ENCODE measurements at regions not wholly inside any gene's neighbourhood (a gene's known extent, or its start where the extent isn't known, plus 50 kb on each side); places are given as distances from the start of the nearest gene placed in this dataset.
"Not testable (repeated sequence)": the region's sequence is repeated elsewhere in the genome, so short reads cannot be mapped to it uniquely, and the experiment has no call there.

DNA sequence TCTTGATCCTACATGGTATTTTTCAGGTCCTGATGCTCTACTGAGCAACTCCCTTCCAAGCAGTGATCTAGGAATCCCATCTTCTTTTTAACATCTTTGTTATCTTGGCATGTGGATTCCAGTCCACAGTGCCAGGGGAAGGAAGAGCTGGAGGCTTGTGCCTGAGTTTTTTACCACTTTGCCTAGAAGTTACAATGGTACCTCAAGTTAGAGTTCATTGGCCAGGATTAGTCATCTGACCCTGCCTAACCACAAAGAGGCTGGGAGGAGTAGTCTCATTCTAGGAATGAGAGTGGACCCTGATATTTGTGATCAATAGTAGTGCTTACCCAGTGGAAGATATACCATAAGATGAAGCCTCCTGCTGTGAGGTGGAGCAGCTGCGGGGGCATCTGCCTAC, 109.3 kb downstream of the ADCYAP1 start:
- peaks cover 0 to 3% (median 0%) of the 10 kb centered on the region in 3 donors for H3K9me3 Mint-ChIP-seq
- H3K27me3 Mint-ChIP-seq, result no peaks in the 10 kb centered on the region
- H3K36me3 Mint-ChIP-seq, result no peaks in the 10 kb centered on the region
- H3K27ac Mint-ChIP-seq, result no peak overlapping the region
- no peak overlapping the region for H3K4me3 Mint-ChIP-seq
- no peaks in the 10 kb centered on the region for H3K4me1 Mint-ChIP-seq

DNA sequence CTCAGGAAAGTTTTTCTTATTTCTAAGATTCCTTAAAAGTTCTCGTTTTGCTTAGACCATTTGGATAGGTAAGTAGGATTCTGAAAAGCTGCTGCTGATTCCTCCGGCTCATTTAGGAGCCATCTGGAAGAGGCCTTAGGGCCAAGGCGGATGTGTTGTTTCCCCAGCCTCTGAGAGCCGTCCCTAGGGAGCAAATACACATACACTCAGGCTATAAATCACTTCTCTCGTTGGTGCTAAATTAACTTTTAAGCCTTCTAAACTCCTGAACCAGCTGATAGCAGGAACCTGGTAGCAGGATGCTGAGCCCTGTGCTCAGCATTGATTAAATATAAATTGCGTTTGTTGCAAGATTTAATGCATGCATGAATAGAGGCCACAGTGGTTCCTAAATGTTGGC, 109.8 kb downstream of the ADCYAP1 start:
- Mint-ChIP-seq H3K9me3 (peaks cover 0 to 3% (median 0%) of the 10 kb centered on the region in 3 donors), H3K36me3 (no peaks in the 10 kb centered on the region), H3K27me3 (no peaks in the 10 kb centered on the region), H3K4me3 (no peak overlapping the region), H3K27ac (no peak overlapping the region), H3K4me1 (no peaks in the 10 kb centered on the region)

DNA sequence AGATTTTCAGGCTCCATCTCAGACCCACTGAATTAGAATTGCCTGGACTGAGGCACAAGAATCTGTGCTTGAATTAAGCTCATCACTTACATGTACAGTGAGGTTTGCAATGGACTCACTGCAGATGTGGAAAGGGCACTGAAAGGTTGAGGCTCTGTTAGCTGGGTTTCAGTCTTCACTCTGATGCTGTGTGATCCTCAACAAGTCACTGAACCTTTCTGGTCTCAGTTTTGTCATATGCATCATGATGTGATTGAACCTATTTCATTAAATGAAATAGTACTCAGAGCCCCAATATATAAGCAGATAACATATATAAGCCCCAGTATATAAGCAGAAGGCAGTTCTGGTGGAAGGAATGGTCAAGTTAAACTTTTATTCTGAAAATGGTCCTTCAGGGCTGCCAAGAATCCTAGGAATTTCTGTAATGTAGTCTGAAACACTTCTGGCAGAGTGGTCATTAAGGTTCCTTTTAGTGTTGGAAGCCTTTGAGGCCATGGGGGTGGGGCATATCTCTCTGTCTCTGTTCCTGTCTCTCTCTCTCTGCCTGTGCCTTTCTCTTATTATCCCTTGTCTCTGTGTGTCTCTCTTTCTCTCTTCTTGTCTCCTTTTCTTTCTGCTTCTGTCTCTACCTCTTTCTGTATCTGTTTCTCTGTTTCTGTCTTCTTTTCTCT, 110.4 kb downstream of the ADCYAP1 start:
- Mint-ChIP-seq H3K36me3 (no peaks in the 10 kb centered on the region), H3K4me1 (no peaks in the 10 kb centered on the region), H3K9me3 (peaks cover 0 to 3% (median 0%) of the 10 kb centered on the region in 3 donors), H3K27me3 (no peaks in the 10 kb centered on the region), H3K27ac (no peak overlapping the region), H3K4me3 (no peak overlapping the region)

DNA sequence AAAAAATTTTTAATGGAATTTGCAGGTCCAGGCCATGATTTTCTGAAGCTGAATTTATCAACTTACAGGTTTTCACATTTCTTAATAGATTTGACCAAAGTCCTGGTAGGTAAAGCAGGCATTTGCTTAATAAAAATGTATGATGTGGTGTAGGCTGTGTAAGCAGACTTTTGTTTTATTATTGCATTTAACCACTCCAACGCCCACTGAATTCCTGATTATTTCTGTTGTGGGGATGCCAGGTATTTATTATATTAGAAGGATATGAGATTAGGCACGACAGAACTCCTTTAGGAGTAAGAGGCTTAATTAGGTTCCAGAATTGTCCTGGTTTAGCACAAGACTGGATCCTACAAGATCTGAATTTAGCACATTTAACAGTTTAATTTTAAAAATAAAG, 111.1 kb downstream of the ADCYAP1 start:
- H3K4me1 Mint-ChIP-seq, result no peaks in the 10 kb centered on the region
- no peaks in the 10 kb centered on the region for H3K36me3 Mint-ChIP-seq
- H3K27me3 Mint-ChIP-seq, result no peaks in the 10 kb centered on the region
- H3K4me3 Mint-ChIP-seq, result no peak overlapping the region
- H3K27ac Mint-ChIP-seq, result no peak overlapping the region
- H3K9me3 Mint-ChIP-seq, result peaks cover 0 to 3% (median 0%) of the 10 kb centered on the region in 3 donors

DNA sequence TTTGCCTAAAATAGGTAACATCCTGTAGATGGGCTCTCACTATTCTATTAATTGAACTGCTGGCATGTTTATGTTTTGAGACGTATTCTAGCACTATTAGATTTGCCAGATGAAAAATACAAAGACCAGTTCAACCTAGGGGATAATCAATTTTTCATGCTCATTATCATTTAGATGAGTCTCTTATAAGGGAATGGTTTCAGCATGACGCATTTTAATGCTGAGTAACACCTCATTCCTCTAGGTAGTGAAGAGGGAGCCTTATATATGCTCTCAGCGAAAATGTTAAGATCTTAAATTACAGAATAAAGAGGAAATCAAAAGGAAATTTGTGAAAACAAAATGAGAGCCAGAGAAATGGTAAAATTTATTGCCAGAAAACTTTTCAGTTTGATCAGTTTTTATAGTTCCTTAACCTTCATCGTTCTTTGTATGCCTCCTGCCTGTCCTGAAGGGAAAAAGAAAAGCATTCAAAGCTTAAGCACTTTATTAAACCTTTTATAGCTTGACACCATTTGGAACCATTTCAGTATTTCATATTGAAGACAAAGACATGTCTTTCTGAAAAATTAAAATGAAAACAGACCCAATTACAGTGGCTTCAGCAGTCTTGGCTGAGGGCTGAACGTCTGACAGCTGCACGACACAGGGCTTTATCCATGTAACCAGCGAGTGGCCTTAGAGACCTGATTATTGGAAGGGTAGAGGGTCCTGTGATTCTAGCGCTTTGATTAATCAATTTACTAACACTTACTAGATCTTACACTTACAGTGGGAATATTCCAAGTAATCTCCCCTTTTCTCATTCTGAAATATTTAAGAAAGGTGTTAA, 112.8 kb downstream of the ADCYAP1 start:
- Mint-ChIP-seq H3K4me1 (no peaks in the 10 kb centered on the region), H3K4me3 (no peak overlapping the region), H3K27me3 (no peaks in the 10 kb centered on the region), H3K9me3 (no peaks in the 10 kb centered on the region), H3K36me3 (no peaks in the 10 kb centered on the region), H3K27ac (no peak overlapping the region)

DNA sequence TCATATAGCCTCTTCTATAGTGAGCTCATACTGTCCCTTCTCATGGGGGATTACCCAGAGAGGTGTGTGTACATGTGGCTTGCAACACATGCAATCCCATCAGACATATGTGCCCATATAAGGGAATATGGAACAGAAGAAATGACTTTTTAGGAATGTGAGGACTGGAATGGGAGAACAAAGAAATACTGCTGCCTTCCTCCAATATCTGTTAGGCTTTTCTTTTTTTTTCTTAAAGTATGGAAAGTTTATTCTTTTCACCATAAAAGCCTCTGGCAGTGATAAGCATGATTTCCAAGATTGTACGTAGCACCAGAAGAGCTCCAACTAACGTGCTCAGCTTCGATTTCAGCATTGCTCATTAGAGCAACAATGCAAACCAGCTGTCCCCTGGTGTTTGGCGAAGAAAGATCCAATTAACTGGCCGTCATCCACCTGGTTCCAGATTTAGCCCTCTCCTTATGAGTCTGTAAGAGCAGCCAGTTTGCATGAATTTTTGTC, 113.6 kb downstream of the ADCYAP1 start:
- H3K36me3 Mint-ChIP-seq, result no peaks in the 10 kb centered on the region
- H3K27ac Mint-ChIP-seq, result no peak overlapping the region
- H3K4me1 Mint-ChIP-seq, result no peaks in the 10 kb centered on the region
- H3K27me3 Mint-ChIP-seq, result no peaks in the 10 kb centered on the region
- H3K9me3 Mint-ChIP-seq, result no peaks in the 10 kb centered on the region
- no peak overlapping the region for H3K4me3 Mint-ChIP-seq

DNA sequence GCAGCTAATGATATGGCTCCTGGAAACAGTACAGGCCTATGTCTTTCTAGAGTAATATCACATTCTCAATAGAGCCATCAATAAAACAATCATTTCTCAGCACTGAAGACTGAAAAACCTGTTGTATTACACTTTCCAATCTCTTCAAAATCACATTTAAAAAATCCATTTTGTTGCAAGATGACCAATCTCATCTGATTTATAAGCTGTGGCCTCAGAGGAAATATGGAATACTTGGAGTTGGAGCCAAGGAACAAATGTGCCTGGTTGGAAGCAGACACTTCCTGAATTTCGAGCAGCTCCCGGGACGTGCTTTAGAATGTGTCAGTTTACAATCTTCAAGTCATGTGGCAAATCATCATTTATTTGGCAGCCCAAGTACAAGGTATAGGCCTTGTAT, 114.5 kb downstream of the ADCYAP1 start:
- no peak overlapping the region for H3K27ac Mint-ChIP-seq
- H3K27me3 Mint-ChIP-seq, result no peaks in the 10 kb centered on the region
- no peak overlapping the region for H3K4me3 Mint-ChIP-seq
- H3K36me3 Mint-ChIP-seq, result peaks cover 1% of the 10 kb centered on the region
- H3K4me1 Mint-ChIP-seq, result no peaks in the 10 kb centered on the region
- peaks cover 0 to 3% (median 0%) of the 10 kb centered on the region in 3 donors for H3K9me3 Mint-ChIP-seq

DNA sequence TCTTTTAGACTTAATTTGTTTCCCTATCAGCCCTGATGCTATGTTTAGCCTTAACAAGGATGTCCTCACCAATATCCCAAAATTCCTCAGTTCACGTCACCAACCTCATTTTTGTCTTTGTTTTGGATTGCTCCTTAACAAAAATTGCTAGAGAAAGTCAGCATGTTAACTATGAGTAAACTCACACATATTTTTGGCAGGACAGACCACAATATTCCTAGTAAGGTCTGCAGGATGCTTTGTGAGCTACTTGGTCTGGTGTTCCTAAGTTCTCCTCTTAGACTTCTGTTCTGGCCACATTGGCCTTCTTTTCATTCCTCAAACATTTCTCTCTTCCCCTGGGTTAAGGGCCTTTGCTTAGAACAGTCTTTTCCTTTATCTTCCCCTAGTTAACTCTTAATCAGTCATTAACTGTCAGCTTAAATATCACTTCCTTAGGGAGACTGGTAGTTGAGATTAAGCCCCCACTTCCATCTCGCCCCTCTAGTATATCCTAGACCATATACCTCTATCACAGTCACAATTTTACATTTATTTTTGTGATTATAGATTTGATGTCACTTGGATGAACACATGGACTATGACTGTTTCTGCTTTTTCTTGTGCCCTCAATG, 116.2 kb downstream of the ADCYAP1 start:
- Mint-ChIP-seq H3K4me3 (no peak overlapping the region), H3K27me3 (no peaks in the 10 kb centered on the region), H3K4me1 (peaks cover 0 to under 1% (median 0%) of the 10 kb centered on the region in 3 donors), H3K27ac (no peak overlapping the region), H3K9me3 (peaks cover 0 to 3% (median 0%) of the 10 kb centered on the region in 3 donors), H3K36me3 (peaks cover 1% of the 10 kb centered on the region)

DNA sequence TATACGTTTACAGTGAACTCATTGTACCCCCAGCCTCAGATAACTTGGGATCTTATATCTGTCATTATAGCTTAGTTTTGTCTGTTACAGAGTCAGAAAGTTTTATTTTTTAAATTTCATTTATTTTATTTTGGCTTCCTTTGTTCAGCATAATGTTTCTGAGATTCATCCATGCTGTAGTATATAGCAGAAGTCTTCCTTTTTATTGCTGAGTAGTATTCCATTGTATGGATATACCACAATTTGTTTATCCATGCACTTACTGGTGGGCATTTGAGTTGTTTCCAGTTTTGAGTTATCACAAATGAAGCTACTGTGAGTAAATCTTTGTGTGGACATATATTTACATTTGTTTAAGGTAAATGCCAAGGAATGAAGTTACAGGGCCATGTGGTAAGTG, 122.3 kb downstream of the ADCYAP1 start:
- H3K4me1 Mint-ChIP-seq, result peaks cover 0 to 2% (median 0%) of the 10 kb centered on the region in 3 donors
- H3K27me3 Mint-ChIP-seq, result no peaks in the 10 kb centered on the region
- no peak overlapping the region for H3K4me3 Mint-ChIP-seq
- peaks cover 6 to 20% (median 10%) of the 10 kb centered on the region in 3 donors for H3K9me3 Mint-ChIP-seq
- no peak overlapping the region for H3K27ac Mint-ChIP-seq
- H3K36me3 Mint-ChIP-seq, result peaks cover 1% of the 10 kb centered on the region

DNA sequence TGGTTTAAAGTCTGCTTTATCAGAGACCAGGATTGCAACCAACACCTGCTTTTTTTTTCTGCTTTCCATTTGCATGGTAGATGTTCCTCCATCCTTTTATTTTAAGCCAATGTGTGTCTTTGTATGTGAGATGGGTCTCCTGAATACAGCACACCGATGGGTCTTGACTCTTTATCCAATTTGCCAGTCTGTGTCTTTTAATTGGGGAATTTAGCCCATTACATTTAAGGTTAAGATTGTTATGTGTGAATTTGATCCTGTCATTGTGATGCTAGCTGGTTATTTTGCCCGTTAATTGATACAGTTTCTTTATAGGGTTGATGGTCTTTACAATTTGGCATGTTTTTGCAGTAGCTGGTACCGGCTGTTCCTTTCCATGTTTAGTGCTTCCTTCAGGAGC, 128.4 kb downstream of the ADCYAP1 start:
- not testable (repeated sequence) for H3K27ac Mint-ChIP-seq, H3K36me3 Mint-ChIP-seq, H3K4me1 Mint-ChIP-seq, H3K27me3 Mint-ChIP-seq
- H3K9me3 Mint-ChIP-seq, result peaks cover 3 to 10% (median 7%) of the 10 kb centered on the region in 3 donors
- H3K4me3 Mint-ChIP-seq, result peak overlapping the region in 1 of 4 donors; percentile 23

DNA sequence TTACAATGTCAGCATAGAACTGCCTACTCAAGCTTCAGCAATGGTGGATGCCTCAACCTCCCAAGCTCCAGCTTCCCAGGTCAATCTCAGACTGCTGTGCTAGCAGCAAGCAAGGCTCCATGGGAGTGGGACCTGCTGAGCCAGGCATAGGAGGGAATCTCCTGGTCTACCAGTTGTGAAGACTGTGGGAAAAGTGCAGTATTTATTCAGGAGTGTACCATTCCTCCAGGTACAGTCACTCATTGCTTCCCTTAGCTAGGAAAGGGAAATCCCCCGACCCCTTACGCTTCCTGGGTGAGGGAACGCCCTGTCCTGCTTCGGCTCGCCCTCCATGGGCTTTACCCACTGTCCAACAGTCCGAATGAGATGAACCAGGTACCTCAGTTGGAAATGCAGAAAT, 130.3 kb downstream of the ADCYAP1 start:
- Mint-ChIP-seq H3K4me3 (no peak overlapping the region), H3K4me1 (no peaks in the 10 kb centered on the region), H3K36me3 (peaks cover 2% of the 10 kb centered on the region), H3K27me3 (no peaks in the 10 kb centered on the region), H3K9me3 (peaks cover 3 to 7% (median 4%) of the 10 kb centered on the region in 3 donors), H3K27ac (no peak overlapping the region)

DNA sequence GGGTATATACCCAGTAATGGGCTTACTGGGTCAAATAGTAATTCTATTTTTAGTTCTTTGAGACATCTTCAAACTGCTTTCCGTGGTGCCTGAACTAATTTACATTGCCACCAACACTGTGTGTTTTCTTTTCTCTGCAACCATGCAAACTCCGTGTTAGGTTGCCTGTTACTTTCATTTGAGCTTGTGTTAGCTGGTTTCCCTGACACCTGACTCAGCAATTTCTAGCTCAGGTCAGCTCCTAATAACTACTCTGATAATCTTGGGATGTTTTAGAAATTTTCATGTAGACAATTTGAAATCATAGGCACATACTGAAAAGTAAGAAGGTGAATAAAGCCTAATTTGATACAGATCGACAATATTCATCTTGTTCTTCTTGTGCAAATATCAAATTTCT, 132.3 kb downstream of the ADCYAP1 start:
- no peak overlapping the region for H3K27ac Mint-ChIP-seq
- H3K36me3 Mint-ChIP-seq, result peaks cover 2% of the 10 kb centered on the region
- H3K4me3 Mint-ChIP-seq, result no peak overlapping the region
- no peaks in the 10 kb centered on the region for H3K27me3 Mint-ChIP-seq
- no peaks in the 10 kb centered on the region for H3K4me1 Mint-ChIP-seq
- H3K9me3 Mint-ChIP-seq, result peaks cover 2 to 3% (median 3%) of the 10 kb centered on the region in 3 donors

DNA sequence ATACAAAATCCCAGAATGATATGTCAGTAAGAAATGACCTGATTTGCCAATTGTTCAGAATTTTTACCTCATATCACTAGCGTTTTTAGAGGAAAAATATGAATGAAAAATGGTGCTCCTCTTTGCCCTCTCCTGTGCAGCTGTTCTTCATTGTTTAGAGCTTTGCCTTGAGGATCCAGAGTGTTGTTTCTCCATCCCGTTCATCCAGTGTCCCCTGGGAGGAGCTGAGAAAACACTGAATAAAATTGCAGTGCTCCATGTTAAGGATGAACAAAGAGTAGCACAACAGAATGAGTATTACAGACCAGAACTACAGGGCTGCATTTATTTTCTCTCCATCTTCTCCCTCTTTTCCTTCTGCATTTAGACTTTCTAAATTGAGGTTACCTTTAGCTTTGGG, 133.1 kb downstream of the ADCYAP1 start:
- no peaks in the 10 kb centered on the region for H3K4me1 Mint-ChIP-seq
- no peak overlapping the region for H3K4me3 Mint-ChIP-seq
- H3K9me3 Mint-ChIP-seq, result peaks cover 2 to 3% (median 3%) of the 10 kb centered on the region in 3 donors
- H3K36me3 Mint-ChIP-seq, result no peaks in the 10 kb centered on the region
- H3K27me3 Mint-ChIP-seq, result no peaks in the 10 kb centered on the region
- no peak overlapping the region for H3K27ac Mint-ChIP-seq

DNA sequence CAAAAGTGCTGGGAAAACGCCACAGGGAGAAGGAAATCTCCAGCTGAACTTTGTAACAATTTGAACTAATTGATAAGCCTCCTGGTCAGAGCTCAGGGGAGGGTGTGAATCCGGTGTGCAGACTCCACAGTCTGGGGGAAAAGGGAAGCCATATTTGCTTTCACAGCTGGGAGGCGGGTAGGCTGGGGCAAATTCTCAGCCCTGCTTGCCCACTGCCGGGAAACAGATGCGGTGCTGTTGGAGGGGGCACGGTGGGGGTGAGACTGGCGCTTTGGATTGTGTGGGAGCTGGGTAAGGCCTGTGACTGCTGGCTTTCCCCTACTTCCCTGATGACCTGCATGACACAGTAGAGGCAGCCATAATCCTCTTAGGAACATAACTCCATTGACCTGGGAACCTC, 134.8 kb downstream of the ADCYAP1 start:
- Mint-ChIP-seq H3K4me3 (no peak overlapping the region), H3K36me3 (no peaks in the 10 kb centered on the region), H3K27me3 (no peaks in the 10 kb centered on the region), H3K27ac (no peak overlapping the region), H3K9me3 (peaks cover 3 to 6% (median 5%) of the 10 kb centered on the region in 3 donors), H3K4me1 (no peaks in the 10 kb centered on the region)

DNA sequence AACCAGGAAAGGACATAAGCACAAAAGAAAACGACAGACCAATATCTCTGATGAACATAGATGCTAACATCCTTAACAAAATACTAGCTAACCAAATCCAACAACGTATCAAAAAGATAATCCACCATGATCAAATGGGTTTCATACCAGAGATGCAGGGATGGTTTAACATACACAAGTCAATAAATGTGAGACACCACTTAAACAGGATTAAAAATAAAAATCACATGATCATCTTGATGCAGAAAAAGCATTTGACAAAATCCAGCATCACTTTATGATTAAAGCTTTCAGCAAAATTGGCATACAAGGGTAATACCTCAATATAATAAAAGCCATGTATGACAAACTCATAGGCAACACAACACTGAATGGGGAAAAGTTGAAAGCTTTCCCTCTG, 138.4 kb downstream of the ADCYAP1 start:
- H3K9me3 Mint-ChIP-seq, result peaks cover 7 to 12% (median 7%) of the 10 kb centered on the region in 3 donors
- not testable (repeated sequence) for H3K27me3 Mint-ChIP-seq, H3K27ac Mint-ChIP-seq, H3K36me3 Mint-ChIP-seq, H3K4me1 Mint-ChIP-seq, H3K4me3 Mint-ChIP-seq
